SU-DHL-6 (cell line): ENCODE measurements at regions not wholly inside any gene's neighbourhood (a gene's known extent, or its start where the extent isn't known, plus 50 kb on each side); places are given as distances from the start of the nearest gene placed in this dataset.

Experiments used
- H2AFZ ChIP-seq: fragments of 200-600 bp; sonication (generic); 2 replicates; pipeline ENCODE4 v1.6.1; 2014; ENCODE audit warnings: low read depth, mild to moderate bottlenecking, moderate library complexity, mixed read lengths, antibody characterized with exemption, low read length; ENCODE audit not compliant: severe bottlenecking
- H3F3A ChIP-seq: fragments of 200-600 bp; shearing (Covaris generic); 2 replicates; pipeline ENCODE4 v1.6.0; 2016; ENCODE audit warnings: antibody characterized with exemption, mild to moderate bottlenecking; ENCODE audit not compliant: insufficient read depth
- H3K27ac ChIP-seq: fragments of 200-600 bp; sonication (generic); 2 replicates; pipeline ENCODE4 v1.5.1; 2016; ENCODE audit warnings: low read depth, mild to moderate bottlenecking, low read length, moderate library complexity, mixed read lengths
- H3K27me3 ChIP-seq: fragments of 200-600 bp; sonication (generic), shearing (Covaris generic); 2 replicates; pipeline ENCODE4 v1.6.0; 2014; ENCODE audit warnings: mild to moderate bottlenecking, low read length
- H3K36me3 ChIP-seq: fragments of 200-600 bp; sonication (generic); 2 replicates; pipeline ENCODE4 v1.6.1; 2014; ENCODE audit warnings: mild to moderate bottlenecking, low read length, mixed read lengths
- H3K4me2 ChIP-seq: fragments of 300-600, 200-600 bp; shearing (Covaris generic), sonication (generic); 2 replicates; pipeline ENCODE4 v1.6.0; 2014; ENCODE audit warnings: low read length, low read depth, mild to moderate bottlenecking; ENCODE audit not compliant: poor library complexity, severe bottlenecking
- H3K4me3 ChIP-seq: fragments of 200-600 bp; sonication (generic); 2 replicates; pipeline ENCODE4 v1.5.1; 2014; ENCODE audit warnings: antibody characterized with exemption, low read length, mild to moderate bottlenecking, mixed read lengths; ENCODE audit not compliant: insufficient read depth, poor library complexity, severe bottlenecking
- H3K79me2 ChIP-seq: fragments of 200-600 bp; sonication (generic); 2 replicates; pipeline ENCODE4 v1.6.1; 2014; ENCODE audit warnings: mild to moderate bottlenecking, low read length, moderate library complexity; ENCODE audit not compliant: insufficient read depth
- H3K9ac ChIP-seq: fragments of 200-600 bp; sonication (generic); 2 replicates; pipeline ENCODE4 v1.7.0; 2014; ENCODE audit warnings: mild to moderate bottlenecking, low read length
- H3K9me2 ChIP-seq: fragments of 200-600 bp; sonication (generic); replicated peaks from 2 replicates; pipeline ENCODE4 v1.6.1; 2014; ENCODE audit warnings: low read length; ENCODE audit not compliant: insufficient read depth
- H3K9me3 ChIP-seq: fragments of 200-600 bp; sonication (generic); 2 replicates; pipeline ENCODE4 v1.6.1; 2014; ENCODE audit warnings: low read length, mixed read lengths; ENCODE audit not compliant: insufficient read depth
- H4K20me1 ChIP-seq: fragments of 200-600 bp; sonication (generic); 2 replicates; pipeline ENCODE4 v1.6.1; 2014; ENCODE audit warnings: low read depth, mild to moderate bottlenecking, antibody characterized with exemption, low read length, moderate library complexity, mixed read lengths
- CTCF ChIP-seq: fragments of 200-600 bp; sonication (generic); IDR thresholded peaks from one replicate; pipeline ENCODE4 v1.5.1; 2017; ENCODE audit warnings: antibody characterized with exemption, mild to moderate bottlenecking, low read length, moderate library complexity; ENCODE audit not compliant: insufficient read depth, poor library complexity, severe bottlenecking
- EZH2phosphoT487 ChIP-seq: fragments of 200-600 bp; sonication (generic), shearing (Covaris generic); conservative IDR thresholded peaks from 2 replicates; pipeline ENCODE4 v1.6.1; 2018; ENCODE audit warnings: mild to moderate bottlenecking, antibody characterized with exemption, low read length, moderate library complexity, mixed read lengths

- Histone ChIP-seq H3F3A (no peaks in the 10 kb centered on the region), H4K20me1 (no peaks in the 10 kb centered on the region), H3K4me2 (no peak overlapping the region), H3K27me3 (no peaks in the 10 kb centered on the region), H3K9me2 (no peaks in the 10 kb centered on the region), H3K9ac (no peak overlapping the region), H3K27ac (no peak overlapping the region), H3K36me3 (no peaks in the 10 kb centered on the region), H3K79me2 (no peaks in the 10 kb centered on the region), H3K4me3 (no peak overlapping the region), H2AFZ (no peak overlapping the region), H3K9me3 (no peaks in the 10 kb centered on the region)
- TF ChIP-seq EZH2phosphoT487 (no peak), CTCF (no peak)
Measured at GRCh38 chr6:81226957-81227356, 525.5 kb downstream of the TENT5A start.

- Histone ChIP-seq H2AFZ (no peak overlapping the region), H3K36me3 (no peaks in the 10 kb centered on the region), H3K27me3 (no peaks in the 10 kb centered on the region), H3K9me3 (no peaks in the 10 kb centered on the region), H3K79me2 (no peaks in the 10 kb centered on the region), H3K9me2 (no peaks in the 10 kb centered on the region), H3F3A (no peaks in the 10 kb centered on the region), H3K27ac (no peak overlapping the region), H3K4me2 (no peak overlapping the region), H3K4me3 (no peak overlapping the region), H3K9ac (no peak overlapping the region), H4K20me1 (no peaks in the 10 kb centered on the region)
- TF ChIP-seq CTCF, result no peak
- no peak for TF ChIP-seq EZH2phosphoT487
Measured at GRCh38 chr6:81216668-81217067, 535.8 kb downstream of the TENT5A start.

DNA sequence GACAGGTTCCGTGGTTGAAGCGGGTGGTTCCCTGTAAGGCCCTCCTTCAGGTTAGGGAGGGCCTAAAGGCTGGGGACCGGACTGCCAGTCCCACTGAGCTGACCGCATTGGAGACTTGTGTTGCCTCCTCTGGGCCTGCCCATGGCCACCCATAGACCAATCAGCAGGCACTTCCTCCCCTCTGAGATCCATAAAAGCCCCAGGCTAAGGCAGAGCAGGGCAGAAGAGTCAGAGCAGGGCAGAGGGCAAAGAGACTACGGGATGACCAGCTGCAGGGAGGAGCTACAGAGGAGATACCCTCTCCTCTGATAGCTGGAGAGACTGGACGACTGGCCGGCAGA is 537.4 kb downstream of the TENT5A start:
- H3K9ac ChIP-seq, result no peak overlapping the region
- H3K79me2 ChIP-seq, result no peaks in the 10 kb centered on the region
- no peak overlapping the region for H2AFZ ChIP-seq

More for the DNA sequence above, 537.4 kb downstream of the TENT5A start:
- Histone ChIP-seq H3K27me3 (no peaks in the 10 kb centered on the region), H3K36me3 (no peaks in the 10 kb centered on the region), H3K4me2 (no peak overlapping the region), H3F3A (no peaks in the 10 kb centered on the region), H3K27ac (no peak overlapping the region), H4K20me1 (no peaks in the 10 kb centered on the region), H3K9me2 (no peaks in the 10 kb centered on the region), H3K4me3 (no peak overlapping the region), H3K9me3 (no peaks in the 10 kb centered on the region)
- TF ChIP-seq CTCF, result no peak
- TF ChIP-seq EZH2phosphoT487, result no peak
